GM19023 (cell line): ENCODE measurements at regions not wholly inside any gene's neighbourhood (a gene's known extent, or its start where the extent isn't known, plus 50 kb on each side); places are given as distances from the start of the nearest gene placed in this dataset.
"Not testable (repeated sequence)": the region's sequence is repeated elsewhere in the genome, so short reads cannot be mapped to it uniquely, and the experiment has no call there.

Source experiments
- ATAC-seq: cut with Tn5 transposase; IDR thresholded peaks from one replicate; pipeline ENCODE4 v1.9.1; 2021; ENCODE audit warnings: mild to moderate bottlenecking, moderate library complexity; ENCODE audit not compliant: unreplicated experiment

DNA sequence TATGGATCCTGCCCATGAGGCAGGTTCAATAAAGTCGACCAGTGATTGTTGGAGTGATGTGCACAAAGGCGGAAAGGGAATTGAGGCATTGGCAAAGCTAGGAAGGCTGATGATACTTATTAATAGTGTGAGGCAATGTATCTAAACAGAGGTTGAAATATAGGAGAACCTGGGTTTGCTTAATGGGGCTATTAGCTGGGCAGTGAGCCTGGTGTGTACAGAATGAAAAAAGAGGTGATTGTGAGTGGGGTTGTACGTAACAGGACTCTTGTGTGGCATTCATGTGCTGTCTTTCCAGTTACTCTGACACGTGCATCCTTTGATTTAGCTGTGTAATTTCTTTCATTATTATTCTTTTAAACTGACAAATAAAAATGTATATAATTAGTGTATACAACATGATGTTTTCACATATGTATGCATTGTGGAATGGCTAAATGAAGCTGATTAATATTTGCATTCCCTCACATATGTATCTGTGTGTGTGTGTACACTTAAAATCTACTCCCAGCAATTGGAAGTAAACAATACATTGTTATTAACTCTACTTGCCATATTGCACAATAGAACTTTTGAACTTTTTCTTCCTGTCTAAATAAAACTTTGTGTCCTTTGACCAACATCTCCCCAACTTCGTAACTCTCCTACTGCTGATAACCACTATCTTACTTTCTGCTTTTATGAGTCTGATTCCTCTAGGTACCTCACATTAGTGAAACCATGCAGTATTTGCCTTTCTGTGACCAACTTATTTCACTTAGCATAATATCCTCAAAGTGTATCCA is 220.5 kb upstream of the SLC35B3 start:
- ATAC-seq, result no peak

DNA sequence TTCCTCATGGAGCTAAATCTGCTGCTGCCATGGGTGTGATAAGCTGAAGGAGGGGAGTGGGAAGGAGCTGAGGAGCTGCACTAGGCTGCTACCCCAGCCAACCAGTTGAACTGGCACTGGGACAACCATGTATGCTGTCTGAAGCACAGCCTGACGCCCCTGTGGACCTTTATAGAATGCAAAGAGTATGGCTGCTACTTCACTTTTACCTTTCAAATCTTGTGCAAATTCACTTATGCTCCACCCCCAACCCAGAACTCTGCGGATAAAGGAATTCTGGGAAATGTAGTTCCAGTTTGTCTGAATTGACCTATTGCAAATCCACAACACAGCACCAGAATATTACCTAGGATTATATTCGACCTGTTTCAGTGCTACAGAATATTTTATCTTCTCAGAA is 217.4 kb upstream of the SLC35B3 start:
- ATAC-seq, result no peak

DNA sequence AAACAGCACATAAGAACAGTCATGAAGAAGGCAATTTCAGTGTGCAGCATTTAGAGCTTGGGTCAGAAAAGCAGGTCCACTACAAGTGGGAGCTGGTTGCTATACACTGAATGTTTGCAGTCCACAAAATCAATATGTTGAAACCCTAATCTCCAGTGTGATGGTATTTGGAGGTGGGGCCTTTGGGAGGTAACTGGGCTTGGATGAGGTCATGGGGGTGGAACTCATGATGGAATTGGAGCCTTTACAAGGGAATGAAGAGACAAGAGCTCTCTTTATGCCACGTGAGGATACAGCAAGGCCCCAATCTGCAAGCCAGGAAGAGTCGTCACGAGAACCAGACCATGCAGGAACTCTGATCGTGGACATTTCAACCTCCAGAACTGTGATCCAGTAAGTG is 216.7 kb upstream of the SLC35B3 start:
- no peak for ATAC-seq

DNA sequence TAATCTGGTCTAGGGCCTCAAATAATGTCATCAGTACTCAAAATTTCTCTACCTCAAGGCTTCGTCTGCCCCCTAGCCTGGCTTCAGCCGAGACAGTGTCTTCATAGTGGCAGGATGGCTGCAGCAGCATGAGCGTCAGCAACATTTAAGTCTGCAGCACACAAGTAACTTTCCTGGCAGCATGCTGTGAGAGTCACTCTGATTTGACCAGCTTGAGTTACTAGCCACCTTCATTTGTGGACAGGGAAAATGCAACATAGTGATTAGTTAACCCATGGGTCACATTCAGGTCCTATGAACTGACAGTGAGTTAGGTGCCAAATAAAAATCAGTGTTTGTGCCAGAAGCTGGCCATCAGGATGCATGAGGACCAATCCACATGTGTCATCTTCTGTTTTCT is 209.9 kb upstream of the SLC35B3 start:
- ATAC-seq, result no peak

DNA sequence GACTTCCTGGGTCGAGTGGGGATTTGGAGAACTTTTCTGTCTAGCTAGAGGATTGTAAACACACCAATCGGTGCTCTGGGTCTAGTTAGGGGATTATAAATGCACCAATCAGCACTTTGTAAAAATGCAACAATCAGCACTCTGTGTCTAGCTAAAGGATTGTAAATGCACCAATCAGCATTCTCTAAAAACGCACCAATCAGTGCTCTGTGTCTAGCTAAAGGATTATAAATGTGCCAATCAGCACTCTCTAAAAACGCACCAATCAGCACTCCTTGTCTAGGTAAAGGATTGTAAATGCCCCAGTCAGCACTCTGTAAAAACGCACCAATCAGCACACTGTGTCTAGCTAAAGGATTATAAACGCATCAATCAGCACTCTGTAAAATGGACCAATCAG is 209.0 kb upstream of the SLC35B3 start:
- no peak for ATAC-seq

DNA sequence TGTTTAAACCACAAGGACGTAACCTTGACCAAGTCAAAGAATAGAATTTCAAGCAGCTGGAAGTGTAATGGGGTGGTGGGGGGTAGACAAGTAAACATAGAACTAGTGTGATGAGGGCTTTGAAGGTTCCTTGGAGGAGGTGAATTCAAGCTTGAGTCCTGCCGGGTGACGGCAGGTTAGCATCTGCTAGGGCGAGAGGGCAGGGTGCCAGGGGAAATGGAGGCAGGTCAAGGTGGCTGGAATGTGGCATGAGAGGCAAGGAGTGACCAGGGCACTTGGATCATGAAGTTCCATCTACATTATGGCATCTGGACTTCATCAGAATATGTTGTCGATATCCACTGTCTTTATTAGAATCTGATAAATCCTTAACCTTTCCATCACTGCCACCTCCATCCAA is 207.5 kb upstream of the SLC35B3 start:
- no peak for ATAC-seq

DNA sequence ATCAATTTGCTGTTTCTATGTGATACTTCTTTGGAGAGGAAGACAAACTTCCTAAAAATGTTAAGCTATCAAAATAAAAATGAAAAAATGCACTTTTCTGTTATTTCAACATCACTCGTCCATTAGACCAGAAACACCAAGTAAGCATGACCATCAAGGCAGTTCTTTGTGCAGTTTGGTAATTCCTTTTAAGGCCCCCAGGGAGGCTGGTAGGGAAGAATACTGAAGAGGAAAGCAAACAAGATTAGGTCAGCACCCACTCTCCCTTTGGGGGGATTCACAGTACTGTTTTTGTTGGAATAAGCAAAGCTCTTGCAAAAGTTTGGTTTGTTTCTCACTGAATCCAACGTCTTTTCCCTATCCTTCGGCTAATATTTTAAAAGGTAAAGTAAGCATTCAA is 206.8 kb upstream of the SLC35B3 start:
- no peak for ATAC-seq

DNA sequence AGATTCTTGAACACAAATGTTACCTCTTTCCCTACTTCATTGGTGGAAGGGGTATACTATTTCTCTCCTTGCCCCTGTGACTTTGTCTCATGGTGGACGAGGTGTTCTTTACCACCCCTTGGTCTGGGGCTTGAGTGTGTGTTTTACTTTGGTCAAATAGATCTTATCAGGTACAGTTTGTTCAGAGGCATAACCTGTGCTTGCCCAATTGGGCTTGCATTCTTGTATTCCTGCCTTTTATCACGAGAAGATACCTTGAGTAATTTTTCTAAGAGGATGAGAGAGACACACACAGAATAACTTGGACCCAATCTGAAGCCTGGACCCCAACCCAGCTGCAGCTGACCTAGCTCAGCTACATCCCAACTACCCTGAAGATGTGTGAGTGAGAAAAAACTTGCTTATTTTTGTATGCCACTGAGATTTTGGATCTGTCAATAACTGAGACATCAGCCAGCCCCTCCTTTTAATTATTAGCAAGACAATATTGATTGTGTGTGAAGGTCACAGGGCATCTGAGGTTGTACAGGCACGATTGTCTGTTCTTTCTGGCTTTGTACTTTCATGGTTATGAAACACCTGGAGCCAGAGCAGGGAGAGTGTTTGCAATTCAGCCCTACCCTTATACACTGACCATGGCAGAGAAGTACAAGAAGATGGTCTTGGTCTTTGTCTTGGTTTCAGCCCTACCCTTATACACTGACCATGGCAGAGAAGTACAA is 204.7 kb upstream of the SLC35B3 start:
- ATAC-seq, result no peak

DNA sequence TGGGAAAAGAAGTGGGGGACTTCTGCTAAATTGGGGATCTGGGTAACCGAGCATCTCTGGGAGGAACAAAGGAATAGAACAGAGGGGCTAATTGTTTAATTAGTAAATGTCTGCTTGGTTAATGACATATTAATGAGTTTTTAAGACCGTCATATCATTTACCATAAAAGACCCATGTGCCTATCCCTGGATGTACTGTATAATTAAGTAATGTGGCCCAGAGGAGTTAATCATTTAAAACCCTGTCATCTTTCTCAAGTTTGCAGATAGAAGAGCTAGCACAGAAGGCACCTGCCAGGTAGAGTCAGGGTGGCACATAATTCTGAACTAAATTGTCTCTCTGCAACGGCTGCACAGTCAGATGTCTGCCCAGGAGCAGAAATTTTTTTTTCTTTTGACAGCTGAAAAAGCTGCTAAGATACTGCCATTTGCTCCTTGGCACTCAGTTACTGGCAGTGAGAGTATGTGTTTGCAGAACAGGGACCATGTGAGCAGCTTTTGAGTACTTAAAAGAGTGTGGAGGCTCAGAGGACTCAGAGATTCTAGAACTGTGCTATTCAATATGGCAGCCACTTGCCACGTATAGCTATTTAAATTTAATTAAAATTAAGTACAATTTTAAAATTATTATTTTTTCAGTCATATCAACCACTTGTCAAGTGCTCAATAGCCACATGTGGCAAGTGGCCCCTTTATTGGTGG is 202.7 kb upstream of the SLC35B3 start:
- ATAC-seq, result no peak

DNA sequence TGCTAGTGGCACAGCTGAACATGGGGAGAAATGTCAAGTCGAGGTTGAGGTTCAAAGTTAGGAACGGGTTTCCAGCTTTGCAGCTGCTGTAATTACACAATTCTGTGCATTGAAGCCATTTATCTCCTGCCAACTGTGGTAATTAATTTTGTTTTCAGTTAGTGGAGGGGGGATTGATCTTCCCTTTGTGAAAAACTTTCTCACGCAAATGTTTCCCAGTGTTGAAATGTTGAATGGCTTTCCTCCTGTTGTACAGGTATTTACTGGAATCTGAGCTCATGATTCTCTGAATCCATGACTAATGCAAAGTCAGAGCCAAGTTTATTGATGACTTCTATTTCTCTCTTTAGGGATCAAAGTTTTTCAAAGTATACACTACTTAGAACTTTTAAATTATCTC is 198.4 kb upstream of the SLC35B3 start:
- ATAC-seq, result no peak

DNA sequence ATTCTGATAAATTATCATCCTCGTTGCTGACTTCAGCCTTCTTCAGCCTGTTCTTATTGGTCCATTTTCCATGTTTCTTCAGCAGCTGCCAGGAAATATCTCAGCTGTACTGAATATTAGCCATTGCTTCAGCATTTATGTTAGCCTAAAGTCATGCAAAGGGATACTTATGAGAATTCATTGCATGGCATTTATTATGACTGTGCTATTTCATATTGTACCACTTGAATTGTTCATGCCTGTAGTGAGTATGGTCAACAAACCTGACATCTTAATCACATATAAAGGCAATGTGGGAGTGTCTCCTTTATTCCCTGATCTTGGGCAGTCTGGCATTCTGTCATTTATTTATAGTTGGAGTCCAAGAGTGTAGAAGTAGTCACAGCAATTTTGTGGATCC is 193.4 kb upstream of the SLC35B3 start:
- no peak for ATAC-seq

DNA sequence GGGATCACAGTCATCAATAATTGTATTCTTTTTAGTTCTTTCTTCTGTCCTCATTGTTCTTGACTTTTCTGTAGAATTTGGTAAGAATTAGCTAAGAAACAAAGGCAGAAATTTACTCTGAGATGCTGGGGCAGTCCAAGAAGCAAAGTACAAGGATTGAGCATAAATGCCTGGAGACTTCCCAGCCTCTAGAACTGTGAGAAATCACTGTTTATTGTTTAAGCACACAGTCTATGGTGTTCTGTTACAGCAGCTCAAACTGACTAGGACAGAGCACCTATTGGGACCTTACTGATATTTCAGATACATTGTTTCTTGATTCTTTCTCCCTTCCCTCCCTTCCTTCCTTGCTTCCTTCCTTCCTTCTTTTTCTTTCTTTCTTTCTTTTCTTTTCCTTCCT is 192.7 kb upstream of the SLC35B3 start:
- no peak for ATAC-seq

DNA sequence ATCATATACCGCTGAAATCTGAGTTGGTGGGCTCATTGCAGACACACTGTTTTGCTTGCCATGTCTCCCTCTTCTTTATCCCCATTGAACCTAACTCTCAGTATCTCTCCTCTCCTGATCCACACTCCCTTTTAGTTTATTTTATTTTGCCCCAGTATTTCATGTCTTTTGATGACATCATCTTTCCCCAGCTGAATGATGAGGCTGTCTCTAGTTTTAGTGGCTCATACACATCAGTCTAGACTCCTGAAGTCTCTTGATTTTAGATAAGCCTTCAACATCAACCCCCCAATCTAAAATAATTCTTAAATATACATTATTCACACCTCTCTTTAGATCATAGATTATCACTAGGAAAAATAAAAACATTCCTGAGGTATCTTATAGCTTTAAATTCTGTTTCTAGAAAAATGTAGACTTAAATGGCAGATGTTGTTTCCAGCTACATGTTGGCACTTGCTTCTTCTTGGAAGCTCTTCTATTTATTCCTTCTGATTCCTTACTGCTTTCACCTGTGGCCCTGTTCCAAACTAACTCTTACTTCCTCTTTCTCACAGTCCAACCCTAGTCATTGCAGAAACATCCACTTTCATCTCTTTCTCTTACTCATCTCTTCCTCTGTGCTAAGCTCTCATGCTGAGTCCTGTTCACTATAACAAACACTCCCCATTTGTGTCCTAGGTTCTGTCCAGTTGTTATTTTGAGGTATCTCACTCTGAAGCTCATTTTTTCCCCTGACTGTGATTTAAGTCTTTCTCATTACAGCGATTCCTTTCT is 191.9 kb upstream of the SLC35B3 start:
- peak; percentile 62 for ATAC-seq

DNA sequence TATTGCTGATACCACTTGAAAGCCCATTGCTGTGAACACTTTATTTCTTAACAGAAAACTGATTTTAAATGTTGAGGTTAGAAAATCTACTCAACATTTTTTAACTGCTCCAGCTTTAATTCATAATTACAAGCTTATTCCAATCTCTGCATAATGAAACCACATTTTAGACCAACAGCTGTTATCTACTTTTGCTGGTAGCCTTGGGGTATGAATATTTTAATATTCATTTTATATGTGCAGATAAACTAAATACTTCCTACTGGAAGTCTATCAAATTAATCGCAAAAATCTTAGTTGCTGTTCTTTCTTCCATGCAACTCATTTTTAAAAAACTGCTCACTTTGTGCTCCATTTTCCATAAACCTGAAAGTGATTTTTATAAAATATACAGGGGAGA is 189.3 kb upstream of the SLC35B3 start:
- no peak for ATAC-seq

DNA sequence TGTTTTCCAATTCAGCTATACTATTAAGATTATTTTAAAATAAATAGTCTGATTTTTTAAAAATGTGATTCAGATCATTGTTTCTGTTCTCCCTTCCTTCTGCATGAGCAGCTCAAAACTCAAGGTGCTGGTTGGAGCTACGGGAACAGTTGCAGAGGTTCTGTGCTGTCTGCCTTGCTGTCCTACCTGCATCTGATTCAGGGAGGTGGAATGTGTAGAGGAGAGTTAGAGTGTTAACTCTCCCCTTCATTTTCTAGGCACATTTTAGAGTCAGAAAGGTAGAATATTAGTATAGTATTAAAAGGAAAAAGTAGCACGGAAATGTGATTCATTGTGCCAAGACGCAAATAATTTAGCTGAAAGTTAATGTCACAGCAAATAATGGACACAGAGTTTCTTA is 188.1 kb upstream of the SLC35B3 start:
- no peak for ATAC-seq

DNA sequence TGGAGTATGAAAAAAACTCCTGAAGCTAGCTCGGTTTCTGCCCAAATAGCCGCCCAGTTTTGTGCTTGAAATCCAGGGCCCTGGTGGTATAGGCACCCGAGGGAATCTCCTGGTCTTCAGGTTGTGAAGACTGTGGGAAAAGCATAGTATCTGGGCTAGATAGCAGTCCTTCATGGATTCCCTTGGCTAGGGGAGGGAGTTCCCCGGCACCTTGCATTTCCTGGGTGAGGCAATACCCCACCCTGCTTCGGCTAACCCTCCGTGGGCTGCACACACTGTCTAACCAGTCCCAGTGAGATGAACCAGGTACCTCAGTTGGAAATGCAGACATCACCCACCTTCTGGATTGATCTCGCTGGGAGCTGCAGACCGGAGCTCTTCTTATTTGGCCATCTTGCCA is 184.5 kb upstream of the SLC35B3 start:
- no peak for ATAC-seq

DNA sequence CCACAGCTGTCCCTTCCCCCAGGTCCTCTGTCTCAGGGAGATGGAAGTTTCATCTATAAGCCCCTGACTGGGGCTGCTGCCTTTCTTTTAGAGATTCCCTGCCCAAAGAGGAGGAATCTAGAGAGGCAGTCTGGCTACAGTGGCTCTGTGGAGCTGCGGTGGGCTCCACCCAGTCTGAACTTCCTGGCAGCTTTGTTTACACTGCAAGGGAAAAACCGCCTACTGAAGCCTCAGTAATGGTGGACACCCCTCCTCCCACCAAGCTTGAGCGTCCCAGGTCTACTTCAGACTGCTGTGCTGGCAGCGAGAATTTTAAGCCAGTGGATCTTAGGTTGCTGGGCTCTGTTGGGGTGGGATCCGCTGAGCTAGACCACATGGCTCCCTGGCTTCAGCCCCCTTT is 184.1 kb upstream of the SLC35B3 start:
- ATAC-seq, result not testable (repeated sequence)

DNA sequence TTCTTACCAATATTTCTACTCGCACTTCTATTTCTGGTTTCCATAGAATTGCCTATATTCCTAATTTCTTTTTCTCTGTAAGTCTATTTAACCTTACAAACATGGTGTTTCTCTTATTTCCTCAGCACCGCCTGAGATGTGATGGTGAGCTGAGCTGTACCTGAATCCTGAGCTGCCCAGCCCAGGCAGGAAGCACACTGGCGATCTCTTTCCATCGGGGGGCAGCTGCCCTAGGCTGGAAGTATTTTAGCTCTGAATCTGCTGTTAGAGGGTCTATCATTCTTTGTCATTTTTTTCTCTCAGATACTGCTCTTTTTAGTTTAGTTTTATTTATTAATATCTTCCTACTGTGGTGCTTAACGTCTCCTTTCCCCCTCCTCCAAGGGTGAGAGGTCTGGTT is 173.4 kb upstream of the SLC35B3 start:
- no peak for ATAC-seq

DNA sequence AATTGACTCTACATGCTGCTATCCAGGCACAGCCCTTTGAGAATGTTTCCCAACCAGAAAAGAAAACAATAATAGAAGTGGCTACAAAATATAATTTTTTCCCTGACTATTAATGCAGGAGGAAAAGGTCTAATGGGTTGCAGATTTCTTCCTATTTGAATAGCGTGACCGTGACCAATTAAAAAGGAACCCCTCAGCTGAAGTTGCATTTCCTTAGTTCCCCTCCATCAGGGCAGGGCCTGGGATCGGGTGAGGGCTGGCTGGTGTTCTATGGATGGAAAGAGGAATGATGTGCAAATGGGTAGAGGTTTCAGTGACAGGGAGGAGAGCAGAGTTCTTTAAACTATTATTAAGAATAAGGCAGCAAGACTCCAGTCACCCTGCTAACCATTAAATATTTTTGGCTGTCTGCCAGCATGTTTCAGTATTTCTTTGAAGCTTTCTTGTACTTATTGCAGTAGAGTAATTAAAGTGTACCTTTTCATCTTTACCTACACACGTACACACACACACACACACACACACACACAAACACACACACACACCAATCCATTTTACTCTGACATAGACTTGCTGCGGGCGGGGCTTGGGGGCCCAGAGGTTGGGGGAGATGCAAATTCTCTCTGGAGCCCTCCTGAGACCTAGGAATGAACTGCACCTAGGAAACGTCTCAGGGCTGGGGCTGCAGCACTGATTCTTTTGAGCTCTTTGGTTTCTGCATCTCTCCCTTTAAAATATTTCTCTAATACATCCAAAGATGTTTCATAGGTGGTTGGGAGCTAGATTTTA is 154.8 kb upstream of the SLC35B3 start:
- ATAC-seq, result no peak

DNA sequence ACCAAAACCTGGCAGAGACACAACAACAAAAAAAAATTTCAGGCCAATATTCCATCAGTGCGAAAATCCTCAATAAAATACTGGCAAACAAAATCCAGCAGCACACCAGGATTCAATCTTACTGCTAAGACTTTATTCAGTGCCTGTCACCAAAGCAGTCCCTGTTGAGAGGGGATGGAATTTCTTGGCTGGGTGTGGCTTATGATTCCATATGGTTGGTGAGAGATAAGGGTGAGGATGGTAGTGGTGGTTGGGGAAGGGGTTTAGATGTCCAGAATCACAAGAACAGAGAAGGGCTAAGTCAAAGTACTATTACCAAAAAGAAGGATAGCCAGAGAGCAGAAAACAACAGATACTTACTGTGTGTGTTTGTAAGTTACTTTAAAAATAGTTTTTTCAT is 152.8 kb upstream of the SLC35B3 start:
- ATAC-seq, result no peak
